Mammary epithelial cell (primary cell): ENCODE measurements at regions not wholly inside any gene's neighbourhood (a gene's known extent, or its start where the extent isn't known, plus 50 kb on each side); places are given as distances from the start of the nearest gene placed in this dataset.

Experiments
- CTCF ChIP-seq, 2 donors: IDR thresholded peaks in 1 of 2; conservative IDR thresholded peaks in 1 of 2; 2 replicates each; pipeline ENCODE4 v1.5.1; 2011 to 2012; ENCODE audit warnings: inconsistent platforms in 2 of 2, low read length in 2 of 2, mild to moderate bottlenecking in 2 of 2, control low read depth in 1 of 2, low read depth in 1 of 2; ENCODE audit not compliant: insufficient read depth in 1 of 2; ENCODE audit errors: extremely low read depth in 1 of 2
- EZH2 ChIP-seq: IDR thresholded peaks from 2 replicates; pipeline ENCODE4 v1.6.1; 2012; ENCODE audit warnings: low read length, inconsistent platforms, borderline replicate concordance

- TF ChIP-seq CTCF (conservative IDR thresholded peaks at IDR 0.05 in 1 of 2, IDR thresholded peaks at IDR 0.05 in 1 of 2; ENCODE audit: extremely low read depth in 1 of 2, insufficient read depth in 1 of 2, low read depth in 1 of 2, low read length in 2 of 2) (no peak), EZH2 (no peak)
These were observed 889.5 kb downstream of the JRKL start for GRCh38 chr11:97279341-97279740.
